Right atrium auricular region (tissue), 2 donors: ENCODE measurements at regions not wholly inside any gene's neighbourhood (a gene's known extent, or its start where the extent isn't known, plus 50 kb on each side); places are given as distances from the start of the nearest gene placed in this dataset.

Experiments used
- DNase-seq: peaks from one replicate; pipeline ENCODE4 v3.0.0-alpha.2; 2019; ENCODE audit warnings: low spot score
- H3K27ac ChIP-seq, 2 donors: fragments of 200-600 bp; sonication (generic); 1 replicate in 1 of 2; 2 replicates in 1 of 2; pipeline ENCODE4 v1.5.1; 2016 to 2019
- H3K27me3 ChIP-seq, 2 donors: fragments of 200-600 bp; sonication (generic); one replicate each; pipeline versions ENCODE4 v1.5.1 to v1.6.0; 2017 to 2019
- H3K36me3 ChIP-seq: fragments of 200-600 bp; sonication (generic); one replicate; pipeline ENCODE4 v1.5.1; 2016
- H3K4me1 ChIP-seq, 2 donors: fragments of 200-600 bp; sonication (generic); one replicate each; pipeline versions ENCODE4 v1.5.1 to v1.6.0; 2017 to 2019
- H3K4me3 ChIP-seq, 2 donors: fragments of 200-600 bp; sonication (generic); 1 replicate in 1 of 2; 2 replicates in 1 of 2; pipeline ENCODE4 v1.5.1; 2017 to 2019; ENCODE audit warnings: mild to moderate bottlenecking in 1 of 2, moderate library complexity in 1 of 2
- H3K9me3 ChIP-seq, 2 donors: fragments of 200-600 bp; sonication (generic); one replicate each; pipeline ENCODE4 v1.5.1; 2019
- TF ChIP-seq, protein P1 (sequence below), 2 donors: fragments of 200-600 bp; sonication (generic); IDR thresholded peaks; one replicate each; pipeline ENCODE4 v1.5.1; 2019; ENCODE audit warnings: antibody characterized with exemption in 2 of 2

- no peak for DNase-seq
- TF ChIP-seq, protein P1, sequence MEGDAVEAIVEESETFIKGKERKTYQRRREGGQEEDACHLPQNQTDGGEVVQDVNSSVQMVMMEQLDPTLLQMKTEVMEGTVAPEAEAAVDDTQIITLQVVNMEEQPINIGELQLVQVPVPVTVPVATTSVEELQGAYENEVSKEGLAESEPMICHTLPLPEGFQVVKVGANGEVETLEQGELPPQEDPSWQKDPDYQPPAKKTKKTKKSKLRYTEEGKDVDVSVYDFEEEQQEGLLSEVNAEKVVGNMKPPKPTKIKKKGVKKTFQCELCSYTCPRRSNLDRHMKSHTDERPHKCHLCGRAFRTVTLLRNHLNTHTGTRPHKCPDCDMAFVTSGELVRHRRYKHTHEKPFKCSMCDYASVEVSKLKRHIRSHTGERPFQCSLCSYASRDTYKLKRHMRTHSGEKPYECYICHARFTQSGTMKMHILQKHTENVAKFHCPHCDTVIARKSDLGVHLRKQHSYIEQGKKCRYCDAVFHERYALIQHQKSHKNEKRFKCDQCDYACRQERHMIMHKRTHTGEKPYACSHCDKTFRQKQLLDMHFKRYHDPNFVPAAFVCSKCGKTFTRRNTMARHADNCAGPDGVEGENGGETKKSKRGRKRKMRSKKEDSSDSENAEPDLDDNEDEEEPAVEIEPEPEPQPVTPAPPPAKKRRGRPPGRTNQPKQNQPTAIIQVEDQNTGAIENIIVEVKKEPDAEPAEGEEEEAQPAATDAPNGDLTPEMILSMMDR (IDR thresholded peaks at IDR 0.05), result no peak
- Histone ChIP-seq H3K36me3 (no peaks in the 10 kb centered on the region), H3K27me3 (no peaks in the 10 kb centered on the region), H3K27ac (no peak overlapping the region), H3K4me1 (no peaks in the 10 kb centered on the region), H3K4me3 (no peak overlapping the region), H3K9me3 (peaks cover 0 to 6% of the 10 kb centered on the region in 2 donors)
Measured at GRCh38 chr5:17944046-17944445, 309.8 kb downstream of the TAF11L14 start.

DNA sequence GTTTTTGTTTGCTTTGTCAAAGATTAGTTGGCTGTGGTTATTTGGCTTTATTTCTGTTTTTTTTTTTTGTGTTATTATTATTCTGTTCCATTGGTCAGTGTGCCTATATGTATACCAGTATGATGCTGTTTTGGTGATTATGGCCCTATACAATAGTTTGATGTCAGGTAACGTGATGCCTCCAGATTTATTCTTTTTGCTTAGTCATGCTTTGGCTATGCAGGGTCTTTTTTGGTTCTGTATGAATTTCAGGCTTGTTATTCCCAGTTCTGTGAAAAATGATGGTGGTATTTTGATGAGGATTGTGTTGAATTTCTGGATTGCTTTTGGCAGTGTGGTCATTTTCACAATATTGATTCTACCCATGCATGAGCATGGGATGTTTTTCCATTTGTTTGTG is 312.8 kb downstream of the TAF11L14 start:
- H3K4me3 ChIP-seq, result no peak overlapping the region
- no peak overlapping the region for H3K27ac ChIP-seq
- TF ChIP-seq, protein P1 (IDR thresholded peaks at IDR 0.05), result no peak
- no peak for DNase-seq
- peaks cover 0 to 18% of the 10 kb centered on the region in 2 donors for H3K9me3 ChIP-seq
- H3K4me1 ChIP-seq, result no peaks in the 10 kb centered on the region
- H3K27me3 ChIP-seq, result no peaks in the 10 kb centered on the region
- no peaks in the 10 kb centered on the region for H3K36me3 ChIP-seq

DNA sequence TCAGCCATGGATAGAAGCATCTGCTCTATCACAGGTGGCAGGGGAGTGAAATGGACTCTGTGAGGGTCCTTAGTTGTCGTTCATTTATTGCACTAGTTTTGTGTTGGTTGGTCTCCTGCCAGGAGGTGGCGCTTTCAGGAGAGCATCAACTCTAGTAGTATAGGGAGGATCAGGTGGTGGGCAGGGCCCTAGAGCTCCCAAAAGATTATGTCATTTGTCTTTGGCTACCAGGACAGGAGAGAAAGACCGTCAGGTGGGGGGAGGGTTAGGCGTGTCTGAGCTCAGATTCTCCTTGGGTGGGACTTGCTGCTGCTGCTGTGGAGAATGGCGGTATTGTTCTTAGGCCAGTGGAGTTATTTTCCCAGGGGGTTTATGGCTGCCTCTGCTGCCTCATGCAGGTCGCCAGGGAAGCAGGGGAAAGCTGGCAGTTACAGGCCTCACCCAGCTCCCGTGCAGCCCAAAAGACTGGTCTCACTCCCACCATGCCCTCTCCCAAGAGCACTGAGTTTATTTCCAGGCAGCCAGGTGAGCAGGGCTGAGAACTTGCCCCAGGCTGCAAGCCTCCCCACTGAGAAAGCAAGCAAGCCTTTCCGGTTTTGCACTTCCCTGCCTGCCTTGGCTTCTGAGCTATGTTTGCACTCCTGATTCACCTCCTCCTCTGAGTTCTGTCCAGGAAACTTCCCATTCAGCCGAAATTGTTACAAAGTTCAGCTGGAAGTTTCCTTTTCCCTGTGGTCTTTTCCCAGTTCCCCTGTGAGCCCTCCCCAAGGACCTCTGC is 317.3 kb downstream of the TAF11L14 start:
- TF ChIP-seq, protein P1 (IDR thresholded peaks at IDR 0.05), result no peak
- no peaks in the 10 kb centered on the region for H3K4me1 ChIP-seq
- H3K4me3 ChIP-seq, result no peak overlapping the region
- peaks cover 0 to 13% of the 10 kb centered on the region in 2 donors for H3K9me3 ChIP-seq
- DNase-seq, result no peak
- H3K27me3 ChIP-seq, result no peaks in the 10 kb centered on the region
- H3K27ac ChIP-seq, result no peak overlapping the region
- H3K36me3 ChIP-seq, result no peaks in the 10 kb centered on the region

DNA sequence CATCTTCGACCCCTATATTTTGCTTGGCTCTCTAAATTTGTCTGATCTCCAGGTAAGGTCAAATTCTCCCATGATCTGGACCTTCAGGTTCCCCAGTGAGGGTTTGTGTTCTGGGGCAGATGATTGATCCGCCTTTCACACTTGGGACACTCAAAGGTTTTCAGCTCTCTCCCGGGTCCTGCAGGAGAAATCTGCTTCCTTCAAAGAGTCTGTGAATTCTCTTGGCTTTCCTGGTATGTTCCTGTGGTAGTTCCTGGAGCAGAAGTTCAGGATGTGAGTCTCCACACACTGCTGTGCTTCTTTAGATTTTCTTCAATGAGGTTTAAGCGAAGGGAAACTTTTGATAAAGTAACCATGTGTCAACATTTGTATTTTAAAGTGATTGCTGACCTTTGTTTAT is 318.0 kb downstream of the TAF11L14 start:
- DNase-seq, result no peak
- Histone ChIP-seq H3K27me3 (no peaks in the 10 kb centered on the region), H3K27ac (no peak overlapping the region), H3K9me3 (peaks cover 0 to 12% of the 10 kb centered on the region in 2 donors), H3K4me3 (no peak overlapping the region), H3K36me3 (no peaks in the 10 kb centered on the region), H3K4me1 (no peaks in the 10 kb centered on the region)
- TF ChIP-seq, protein P1 (IDR thresholded peaks at IDR 0.05), result no peak

DNA sequence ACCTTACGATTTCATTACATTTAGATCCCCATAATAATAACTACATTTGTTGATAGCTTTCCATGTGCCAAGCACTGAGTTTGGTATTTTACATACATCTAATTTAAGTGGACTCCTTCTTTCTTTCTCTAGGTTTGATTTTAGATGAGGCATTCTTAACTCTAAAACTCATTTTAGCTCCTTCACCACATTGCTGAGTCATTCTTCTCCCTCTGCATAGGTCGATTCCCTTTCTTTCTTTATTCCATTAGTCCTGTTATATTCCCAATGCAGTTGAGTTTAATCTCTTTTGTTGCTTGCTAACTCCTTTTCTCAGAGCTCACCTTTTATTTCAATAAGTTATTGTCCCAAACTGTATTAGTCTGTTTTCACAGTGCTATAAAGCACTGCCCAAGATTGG is 329.8 kb downstream of the TAF11L14 start:
- Histone ChIP-seq H3K36me3 (no peaks in the 10 kb centered on the region), H3K4me1 (no peaks in the 10 kb centered on the region), H3K27me3 (no peaks in the 10 kb centered on the region), H3K27ac (no peak overlapping the region), H3K9me3 (no peaks in the 10 kb centered on the region), H3K4me3 (no peak overlapping the region)
- DNase-seq, result no peak
- TF ChIP-seq, protein P1 (IDR thresholded peaks at IDR 0.05), result no peak
